ENCODE measurements at regions not wholly inside any gene's neighbourhood (a gene's known extent, or its start where the extent isn't known, plus 50 kb on each side); places are given as distances from the start of the nearest gene placed in this dataset.
"Not testable (repeated sequence)": the region's sequence is repeated elsewhere in the genome, so short reads cannot be mapped to it uniquely, and the experiment has no call there.

- no peak for DNase-seq
Observed at GRCh38 chr13:19123502-19123901, 58.1 kb downstream of the TUBA3C start.

GRCh38 chr13:19117913-19118739 lies 63.5 kb downstream of the TUBA3C start:
- DNase-seq: peak in 1 of 2 experiments; percentile 78

GRCh38 chr13:19109225-19109624 lies 72.4 kb downstream of the TUBA3C start:
- DNase-seq: not testable (repeated sequence)

GRCh38 chr13:19103140-19103539 lies 78.5 kb downstream of the TUBA3C start:
- no peak for DNase-seq

- DNase-seq: no peak
Observed at GRCh38 chr13:19093369-19093768, 88.3 kb downstream of the TUBA3C start.

GRCh38 chr13:19090495-19090894 lies 91.1 kb downstream of the TUBA3C start:
- no peak for DNase-seq

- DNase-seq: peak in 1 of 2 experiments; percentile 17
Observed at GRCh38 chr13:19089315-19089714, 92.3 kb downstream of the TUBA3C start.

- DNase-seq: no peak
Observed at GRCh38 chr13:19088416-19088815, 93.2 kb downstream of the TUBA3C start.

- DNase-seq: no peak
Observed at GRCh38 chr13:19085876-19086275, 95.7 kb downstream of the TUBA3C start.

- peak in 1 of 2 experiments; percentile 8 for DNase-seq
Observed at GRCh38 chr13:19085258-19085657, 96.4 kb downstream of the TUBA3C start.

- DNase-seq: no peak
Observed at GRCh38 chr13:19083340-19083739, 98.3 kb downstream of the TUBA3C start.

- DNase-seq: no peak
Observed at GRCh38 chr13:19075418-19075817, 106.2 kb downstream of the TUBA3C start.

- no peak for DNase-seq
Observed at GRCh38 chr13:19074519-19074918, 107.1 kb downstream of the TUBA3C start.

GRCh38 chr13:19074106-19074505 lies 107.5 kb downstream of the TUBA3C start:
- DNase-seq: not testable (repeated sequence)

- DNase-seq: not testable (repeated sequence)
Observed at GRCh38 chr13:19072956-19073706, 108.5 kb downstream of the TUBA3C start.

GRCh38 chr13:19072543-19072942 lies 109.1 kb downstream of the TUBA3C start:
- no peak for DNase-seq

GRCh38 chr13:19071161-19071936 lies 110.3 kb downstream of the TUBA3C start:
- no peak for DNase-seq

GRCh38 chr13:19070398-19070735 lies 111.3 kb downstream of the TUBA3C start:
- DNase-seq: no peak

- no peak for DNase-seq
Observed at GRCh38 chr13:19069684-19070397, 111.8 kb downstream of the TUBA3C start.

GRCh38 chr13:19068691-19069090 lies 112.9 kb downstream of the TUBA3C start:
- DNase-seq: no peak

GRCh38 chr13:19067767-19068166 lies 113.9 kb downstream of the TUBA3C start:
- no peak for DNase-seq

GRCh38 chr13:19062801-19063200 lies 118.8 kb downstream of the TUBA3C start:
- no peak for DNase-seq

Measured in NCI-H446 (cell line).